Activated CD4-positive, alpha-beta T cell treated with anti-CD3 and anti-CD28 coated beads, Interleukin-2, amount 50 U/mL, for 1 hour (primary cell): ENCODE measurements at regions not wholly inside any gene's neighbourhood (a gene's known extent, or its start where the extent isn't known, plus 50 kb on each side); places are given as distances from the start of the nearest gene placed in this dataset.
"Not testable (repeated sequence)": the region's sequence is repeated elsewhere in the genome, so short reads cannot be mapped to it uniquely, and the experiment has no call there.

Experiments used
- DNase-seq: peaks from one replicate; pipeline ENCODE4 v3.0.0-alpha.2; 2020

GRCh38 chr6:22164236-22164635 lies 132.6 kb downstream of the PRL start:
- no peak for DNase-seq

- not testable (repeated sequence) for DNase-seq
These were observed 125.8 kb downstream of the PRL start for GRCh38 chr6:22171006-22171405.

GRCh38 chr6:22171885-22172284 lies 125.0 kb downstream of the PRL start:
- not testable (repeated sequence) for DNase-seq

- DNase-seq, result no peak
These were observed 123.5 kb downstream of the PRL start for GRCh38 chr6:22173311-22173710.

- not testable (repeated sequence) for DNase-seq
These were observed 116.6 kb downstream of the PRL start for GRCh38 chr6:22180250-22180649.

GRCh38 chr6:22184371-22184770 lies 112.5 kb downstream of the PRL start:
- DNase-seq, result no peak

GRCh38 chr6:22189946-22190345 lies 106.9 kb downstream of the PRL start:
- DNase-seq, result no peak

- DNase-seq, result no peak
These were observed 102.5 kb downstream of the PRL start for GRCh38 chr6:22194188-22194921.

- DNase-seq, result no peak
These were observed 97.1 kb downstream of the PRL start for GRCh38 chr6:22199771-22200170.

GRCh38 chr6:22204153-22204552 lies 92.7 kb downstream of the PRL start:
- DNase-seq, result no peak

GRCh38 chr6:22205266-22205665 lies 91.6 kb downstream of the PRL start:
- no peak for DNase-seq

GRCh38 chr6:22206106-22206505 lies 90.7 kb downstream of the PRL start:
- DNase-seq, result no peak

GRCh38 chr6:22208026-22208425 lies 88.8 kb downstream of the PRL start:
- DNase-seq, result no peak

GRCh38 chr6:22214314-22214713 lies 82.5 kb downstream of the PRL start:
- DNase-seq, result no peak

- DNase-seq, result not testable (repeated sequence)
These were observed 81.4 kb downstream of the PRL start for GRCh38 chr6:22215474-22215873.

- DNase-seq, result no peak
These were observed 78.4 kb downstream of the PRL start for GRCh38 chr6:22218410-22218809.

GRCh38 chr6:22219925-22220324 lies 76.9 kb downstream of the PRL start:
- no peak for DNase-seq

GRCh38 chr6:22221211-22221610 lies 75.6 kb downstream of the PRL start:
- no peak for DNase-seq

- DNase-seq, result no peak
These were observed 75.2 kb downstream of the PRL start for GRCh38 chr6:22221630-22222029.

GRCh38 chr6:22222469-22222868 lies 74.4 kb downstream of the PRL start:
- DNase-seq, result no peak

GRCh38 chr6:22227824-22228610 lies 68.8 kb downstream of the PRL start:
- no peak for DNase-seq

GRCh38 chr6:22231050-22231449 lies 65.8 kb downstream of the PRL start:
- DNase-seq, result no peak

GRCh38 chr6:22231616-22232015 lies 65.2 kb downstream of the PRL start:
- no peak for DNase-seq

GRCh38 chr6:22236626-22237414 lies 60.0 kb downstream of the PRL start:
- no peak for DNase-seq
